NCI-H2081 treated with DMSO at 0.1 percent for 48 hours (cell line): ENCODE measurements at regions not wholly inside any gene's neighbourhood (a gene's known extent, or its start where the extent isn't known, plus 50 kb on each side); places are given as distances from the start of the nearest gene placed in this dataset.
"Not testable (repeated sequence)": the region's sequence is repeated elsewhere in the genome, so short reads cannot be mapped to it uniquely, and the experiment has no call there.

ENCODE experiments used
- DNase-seq: peaks from one replicate; lab custom pipeline; 2025; lab: John Stamatoyannopoulos, UW

GRCh38 chr18:5021558-5021957, 175.5 kb downstream of the AKAIN1 start:
- no peak for DNase-seq

- DNase-seq, result no peak
Observed at GRCh38 chr18:5015213-5015612, 181.8 kb downstream of the AKAIN1 start.

- DNase-seq, result not testable (repeated sequence)
Observed at GRCh38 chr18:5004031-5004820, 192.8 kb downstream of the AKAIN1 start.

- DNase-seq, result no peak
Observed at GRCh38 chr18:4994710-4995109, 202.3 kb downstream of the AKAIN1 start.

DNA sequence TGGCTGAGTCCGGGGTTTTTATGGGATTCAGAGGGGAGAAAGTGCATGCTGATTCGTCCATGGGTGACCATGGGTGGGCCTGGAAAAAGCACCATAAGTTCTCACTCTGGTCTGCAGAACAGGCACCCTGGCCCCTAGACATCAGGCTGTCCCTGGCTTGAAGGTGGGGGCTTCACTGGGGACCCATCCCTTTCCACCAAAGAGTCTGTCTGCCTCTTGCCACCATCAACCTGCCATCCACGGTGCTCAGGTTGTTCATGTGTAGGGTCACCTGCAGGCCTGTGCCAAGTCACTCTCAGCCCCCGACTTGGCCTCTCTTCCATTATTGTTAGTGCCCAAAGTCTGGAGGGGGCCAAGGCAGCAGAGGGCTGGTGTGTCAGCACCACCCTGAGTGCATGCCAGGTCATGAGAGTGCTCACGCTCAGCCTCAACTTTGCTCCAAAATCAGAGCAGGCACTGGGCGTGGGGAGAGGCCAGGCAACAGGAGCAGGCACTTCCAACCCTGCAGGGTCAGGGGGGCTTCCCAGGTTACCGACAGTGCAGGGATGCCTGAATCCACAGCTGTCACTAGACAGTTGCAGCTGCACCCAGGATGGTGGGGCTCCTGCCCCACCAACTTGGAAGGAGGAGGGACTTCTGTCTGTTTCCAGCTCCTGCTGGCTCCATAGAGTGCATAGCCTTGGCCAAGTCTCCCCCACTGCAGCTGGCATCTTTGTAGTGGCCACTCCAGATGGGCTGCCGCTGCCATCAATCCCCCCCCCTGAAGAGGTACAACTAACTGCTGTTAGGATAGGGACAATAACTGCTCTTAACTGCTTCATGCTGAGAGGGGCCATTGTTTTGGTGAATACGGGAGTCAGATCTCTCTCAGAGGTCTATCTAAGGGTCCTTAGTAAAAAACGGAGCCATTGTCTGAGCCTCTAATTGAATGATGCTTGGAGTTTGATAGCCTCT, 209.3 kb downstream of the AKAIN1 start:
- no peak for DNase-seq

DNA sequence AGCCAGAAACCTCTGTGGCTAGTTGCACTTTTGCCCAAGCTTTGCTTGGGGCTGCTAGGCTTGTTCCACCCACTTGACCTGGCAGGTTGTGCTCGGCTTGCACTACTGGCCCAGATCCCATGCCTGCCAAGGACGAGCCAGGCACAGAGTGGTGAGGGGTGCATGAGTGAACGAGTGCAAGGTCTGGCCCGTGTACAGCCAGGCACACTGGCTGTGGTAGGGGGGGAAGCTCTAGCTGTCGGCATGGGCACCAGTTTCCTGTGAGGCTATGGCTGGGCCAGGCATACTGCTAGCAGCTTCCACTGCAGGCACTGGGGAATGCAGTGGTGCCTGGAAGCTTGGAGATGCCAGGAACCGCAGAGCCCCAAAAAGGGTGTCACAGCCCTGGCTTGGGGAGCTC, 210.4 kb downstream of the AKAIN1 start:
- no peak for DNase-seq

GRCh38 chr18:4986066-4986465, 211.0 kb downstream of the AKAIN1 start:
- no peak for DNase-seq

- DNase-seq, result no peak
Observed at GRCh38 chr18:4961121-4961909, 235.7 kb downstream of the AKAIN1 start.

DNA sequence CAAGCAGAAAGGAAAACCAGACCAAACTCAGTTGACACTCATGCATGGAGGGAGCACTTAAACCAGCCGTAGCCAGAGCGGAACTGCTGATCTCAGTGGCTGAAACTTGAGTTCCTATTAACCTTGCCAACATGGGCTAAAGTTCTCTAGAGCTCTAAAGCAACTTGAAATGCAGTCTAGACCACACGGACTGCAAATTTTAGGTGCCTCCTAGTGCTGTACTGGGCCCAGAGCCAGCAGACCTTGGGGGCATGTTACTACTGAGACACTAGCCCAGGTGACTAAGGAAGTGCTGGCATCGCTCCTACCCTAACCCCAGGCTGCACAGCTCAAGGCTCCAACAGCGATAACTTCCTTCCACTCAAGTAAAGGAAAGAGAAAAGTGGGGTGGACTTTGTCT, 236.5 kb downstream of the AKAIN1 start:
- DNase-seq, result no peak

DNA sequence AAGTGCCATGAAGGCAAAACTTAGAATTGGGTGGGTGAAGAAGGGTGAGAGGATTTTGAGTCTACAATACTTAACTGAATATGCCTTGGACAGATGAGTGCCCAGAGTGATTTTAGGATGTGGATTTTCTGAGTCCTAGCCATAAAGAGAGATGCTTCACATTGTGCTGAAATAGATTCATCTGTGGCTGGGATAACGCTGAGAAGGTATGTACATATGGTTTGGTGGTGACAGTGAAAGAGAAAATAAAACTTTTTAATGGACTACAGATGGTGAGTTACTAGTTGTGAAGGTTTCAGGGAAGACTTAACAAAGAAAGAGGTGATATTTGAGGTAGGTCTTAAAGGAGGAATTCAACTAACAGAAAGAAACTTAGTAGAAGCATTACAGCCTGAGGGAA, 265.8 kb downstream of the AKAIN1 start:
- DNase-seq, result no peak

DNA sequence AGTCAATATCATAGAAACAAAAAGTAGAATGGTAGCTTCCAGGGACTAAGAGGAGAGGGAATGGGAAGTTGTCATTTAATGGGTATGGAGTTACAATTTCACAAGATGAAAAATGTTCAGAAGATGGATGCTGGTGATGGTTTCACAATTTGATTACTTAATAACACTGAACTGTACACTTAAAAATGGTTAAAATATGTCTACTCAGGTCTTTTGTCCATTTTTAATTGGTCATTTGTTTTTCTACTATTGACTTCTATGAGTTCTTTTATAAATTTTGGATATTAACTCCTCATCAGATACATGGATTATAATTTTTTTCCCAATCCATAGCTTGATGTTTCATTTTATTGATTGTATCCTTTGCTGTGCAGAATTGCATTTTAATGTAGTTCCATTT, 275.5 kb downstream of the AKAIN1 start:
- no peak for DNase-seq

GRCh38 chr18:4917509-4917908, 279.5 kb downstream of the AKAIN1 start:
- not testable (repeated sequence) for DNase-seq

- no peak for DNase-seq
Observed at GRCh38 chr18:4908328-4908727, 288.7 kb downstream of the AKAIN1 start.

- no peak for DNase-seq
Observed at GRCh38 chr18:4906856-4907255, 290.2 kb downstream of the AKAIN1 start.

DNA sequence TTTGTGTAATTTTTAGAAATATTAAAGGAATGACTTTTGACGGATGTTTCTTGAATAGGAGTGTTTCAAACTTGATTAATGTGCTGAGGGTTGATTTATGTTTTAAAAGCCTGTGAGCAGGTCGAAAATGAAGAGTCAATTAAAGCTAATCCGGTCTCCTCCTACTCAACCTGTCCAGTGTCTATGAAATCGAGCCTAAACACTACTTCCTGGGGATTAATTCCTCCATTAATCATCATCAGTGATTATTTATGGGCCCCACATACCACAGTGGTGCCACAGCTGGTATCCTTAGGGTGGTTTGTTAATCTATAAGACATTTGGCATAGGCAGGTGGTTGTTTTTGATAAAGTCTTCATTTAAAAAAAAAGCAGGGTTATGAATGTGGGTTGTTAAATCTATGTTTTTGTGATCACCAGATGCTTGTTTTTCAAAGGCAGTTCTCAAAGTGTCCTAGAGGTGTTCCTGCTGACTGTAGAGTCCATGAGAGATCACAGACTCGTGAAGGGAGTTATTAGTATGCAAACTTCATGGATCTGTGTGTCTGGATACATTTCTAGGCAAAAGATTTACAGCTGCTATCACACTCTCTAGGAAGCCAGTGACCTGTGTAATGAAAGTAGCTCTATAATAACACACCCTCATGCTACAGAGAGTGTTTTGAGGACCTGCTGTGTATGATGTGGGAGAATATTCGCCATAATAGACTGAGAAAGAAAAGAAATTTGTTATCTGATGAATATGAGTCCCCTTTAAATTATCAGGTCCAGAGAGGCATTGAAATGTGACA, 308.6 kb downstream of the AKAIN1 start:
- DNase-seq, result no peak

- DNase-seq, result no peak
Observed at GRCh38 chr18:4878480-4878879, 318.6 kb downstream of the AKAIN1 start.

GRCh38 chr18:4871197-4871596, 325.9 kb downstream of the AKAIN1 start:
- no peak for DNase-seq

GRCh38 chr18:4870177-4870773, 326.8 kb downstream of the AKAIN1 start:
- DNase-seq, result no peak

DNA sequence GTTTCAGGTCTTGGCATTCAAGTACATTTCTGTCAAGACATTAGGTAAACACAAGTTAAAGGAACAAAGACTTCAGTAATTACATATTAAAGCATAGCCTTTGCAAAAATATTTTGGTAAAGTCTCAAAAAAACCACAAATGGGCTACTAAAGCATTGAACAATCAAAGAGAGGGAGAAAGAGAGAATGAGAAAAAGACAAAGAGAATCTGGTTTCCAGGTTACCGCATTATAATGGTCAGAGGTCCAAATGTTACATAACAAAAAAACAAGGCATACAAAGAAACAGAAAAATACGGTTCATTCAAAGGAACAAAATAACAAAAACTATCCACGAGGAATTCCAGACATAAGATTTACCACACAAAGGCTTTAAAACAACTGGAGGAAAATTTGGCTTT, 327.9 kb downstream of the AKAIN1 start:
- no peak for DNase-seq

- DNase-seq, result no peak
Observed at GRCh38 chr18:4858379-4859127, 338.5 kb downstream of the AKAIN1 start.
